ENCODE measurements at regions not wholly inside any gene's neighbourhood (a gene's known extent, or its start where the extent isn't known, plus 50 kb on each side); places are given as distances from the start of the nearest gene placed in this dataset.

- DNase-seq (ENCODE audit: low read depth) = no peak
- TF ChIP-seq CTCF (IDR thresholded peaks at IDR 0.05; ENCODE audit: low read depth, low read length, missing control alignments) = no peak
- in situ Hi-C loops (cut with HindIII; ENCODE audit: low sequenced_read_pairs) = no loop called here
- no peak overlapping the region for H3K4me3 ChIP-seq (ENCODE audit: low read depth, low read length)
Measured at GRCh38 chr5:121797681-121798518, 53.8 kb upstream of the FTMT start.
